G401.6 (cell line): ENCODE measurements at regions not wholly inside any gene's neighbourhood (a gene's known extent, or its start where the extent isn't known, plus 50 kb on each side); places are given as distances from the start of the nearest gene placed in this dataset.

Source experiments
- FAIRE-seq: peaks from 2 replicates; lab custom pipeline; 2012; peaks lifted over from hg19 to GRCh38; lab: Jason Lieb, UNC

DNA sequence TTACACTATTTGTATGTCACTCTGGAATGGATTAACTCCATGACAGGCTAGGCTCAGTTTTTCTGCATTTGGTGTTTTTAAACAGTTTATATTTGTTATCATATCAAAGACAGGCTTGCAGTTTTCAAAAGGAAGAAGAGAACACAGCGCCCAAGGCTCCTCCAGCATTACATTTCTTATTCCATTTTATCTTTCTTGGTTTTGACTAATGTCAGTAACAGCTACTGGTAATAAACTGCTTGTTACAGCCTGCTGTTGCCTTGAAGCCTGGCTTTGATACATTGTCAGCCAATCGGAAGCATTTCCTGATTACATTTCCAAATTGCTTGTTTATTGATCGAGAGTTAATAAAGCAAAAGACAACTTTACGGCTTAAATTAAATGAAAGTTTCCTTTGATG is 166.0 kb upstream of the MDFIC start:
- FAIRE-seq, result no peak

DNA sequence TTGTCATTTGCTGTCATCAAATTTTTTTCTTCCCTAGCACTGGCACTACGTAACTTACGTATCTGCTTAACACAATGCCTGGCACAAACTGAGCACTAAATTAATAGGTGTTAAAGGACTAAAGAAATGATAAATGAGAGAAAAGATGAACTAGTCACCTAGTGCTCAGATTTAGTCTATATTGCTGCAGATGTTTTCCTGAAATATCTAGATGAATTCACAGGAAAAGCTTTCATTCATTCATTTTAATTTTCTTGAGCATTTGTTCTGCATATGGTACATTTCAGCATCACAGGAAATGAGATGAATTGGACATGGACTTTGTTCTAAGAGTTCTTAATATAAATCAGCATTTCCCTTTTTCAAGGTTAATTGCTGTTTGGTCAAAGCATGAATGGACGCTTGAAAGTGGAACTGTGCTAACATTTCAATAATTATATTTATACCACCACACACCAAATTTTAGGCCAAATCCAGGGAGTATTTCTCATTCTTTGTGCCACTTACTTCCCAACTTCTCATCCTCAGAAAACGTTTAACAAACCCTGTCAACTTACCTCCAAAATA is 163.2 kb upstream of the MDFIC start:
- FAIRE-seq, result no peak

DNA sequence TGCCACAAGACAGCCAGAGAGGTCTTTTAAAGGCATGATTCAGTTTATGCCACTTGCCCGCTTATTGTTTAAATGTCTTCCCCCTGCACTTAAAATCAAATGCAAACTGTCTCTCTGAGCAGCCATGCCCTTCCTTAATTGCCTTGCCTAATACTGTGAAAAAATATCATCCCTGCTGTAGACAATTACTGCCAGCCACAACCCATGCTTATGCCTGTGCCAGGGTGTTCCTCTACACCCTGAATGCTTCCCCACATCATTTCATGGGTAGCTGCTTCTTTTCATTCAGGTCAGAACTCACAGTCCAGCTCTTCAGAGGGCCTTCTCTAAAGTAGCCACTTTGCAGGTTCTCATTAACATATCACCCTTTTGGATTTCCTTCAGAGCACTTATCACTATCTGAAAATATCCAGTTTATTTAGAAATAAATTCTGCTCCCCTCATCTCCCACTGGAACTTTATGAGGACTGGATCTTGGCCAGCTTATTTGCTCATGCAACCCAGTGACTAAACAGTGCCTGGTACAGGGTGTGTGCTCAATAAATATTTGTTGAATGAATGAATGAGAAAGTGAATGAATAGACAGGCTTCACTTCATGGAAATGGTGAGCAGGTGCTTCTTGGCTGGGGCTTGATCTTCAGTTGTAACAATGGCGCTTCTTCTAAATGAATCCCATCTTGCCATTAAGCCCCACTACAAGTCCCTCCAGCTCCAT is 162.4 kb upstream of the MDFIC start:
- FAIRE-seq, result no peak

DNA sequence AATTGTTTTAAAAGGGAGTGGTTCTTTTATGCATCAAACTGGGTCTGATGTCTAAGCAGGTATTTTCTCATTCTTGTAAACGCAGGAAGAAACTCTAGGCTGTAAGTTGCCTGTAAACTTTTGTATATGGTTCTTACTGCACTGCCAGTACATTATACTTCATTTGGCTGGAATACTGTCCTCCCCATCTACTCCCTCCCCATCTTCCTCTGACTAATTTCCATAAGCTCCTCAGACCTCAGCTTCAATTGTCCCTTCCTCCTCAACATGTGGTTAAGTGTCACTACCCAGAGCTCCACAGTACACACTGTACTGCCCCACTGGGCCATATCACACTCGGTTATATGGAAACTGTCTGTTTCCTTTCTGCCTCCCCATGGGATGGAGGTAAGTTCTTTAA is 161.4 kb upstream of the MDFIC start:
- no peak for FAIRE-seq

GRCh38 chr7:114761973-114762372 is 159.9 kb upstream of the MDFIC start:
- FAIRE-seq, result no peak

DNA sequence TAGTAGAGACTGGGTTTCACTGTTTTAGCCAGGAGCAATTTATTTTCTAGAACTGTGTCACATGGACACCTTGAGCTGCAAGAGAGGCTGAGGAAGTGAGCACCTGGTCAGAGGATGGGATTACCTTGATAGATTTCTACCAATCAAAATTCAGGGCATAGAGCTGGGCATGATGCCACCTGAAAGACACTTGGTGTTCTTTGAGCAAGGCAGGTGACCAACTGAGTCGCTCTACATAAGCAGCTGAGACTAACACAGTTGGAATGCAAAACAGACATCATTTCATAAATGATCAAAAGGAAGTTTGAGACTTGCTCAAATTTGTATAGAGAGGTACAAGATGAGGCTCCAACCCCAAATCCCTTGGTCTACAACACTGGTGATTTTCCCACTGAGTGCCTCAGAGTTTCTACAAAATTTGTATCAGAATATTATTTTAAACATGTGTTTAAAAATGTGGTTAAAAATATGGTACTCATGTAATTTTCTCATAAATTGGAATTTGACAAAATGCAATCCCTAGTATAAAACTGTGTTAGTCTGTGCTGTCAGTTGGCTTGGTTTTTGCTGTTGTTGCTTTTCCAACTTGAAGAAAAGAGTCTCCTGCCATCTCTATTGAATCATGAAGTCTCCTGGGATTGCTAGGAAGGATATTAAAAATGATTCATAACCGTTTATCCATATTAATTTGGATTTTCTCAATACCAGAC is 156.4 kb upstream of the MDFIC start:
- no peak for FAIRE-seq

DNA sequence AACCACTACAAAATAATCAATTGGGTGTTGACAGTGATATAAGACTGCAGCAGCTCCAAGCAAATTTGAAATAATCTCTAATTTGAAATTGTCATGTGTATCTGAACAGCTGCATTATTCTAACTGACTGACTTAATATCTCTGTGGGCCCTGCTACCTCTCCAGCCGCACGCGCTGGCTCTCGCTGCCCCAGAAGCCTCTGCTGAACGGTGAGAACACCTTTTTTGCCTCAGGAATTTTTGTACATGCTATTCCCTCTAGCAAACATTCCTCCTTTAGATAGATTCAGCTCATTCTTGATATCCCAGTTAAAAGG is 155.9 kb upstream of the MDFIC start:
- FAIRE-seq, result no peak

GRCh38 chr7:114777288-114777687 is 144.6 kb upstream of the MDFIC start:
- FAIRE-seq, result no peak

- FAIRE-seq, result no peak
Observed at GRCh38 chr7:114783508-114783907, 138.4 kb upstream of the MDFIC start.

GRCh38 chr7:114784177-114784576 is 137.7 kb upstream of the MDFIC start:
- FAIRE-seq, result no peak

- FAIRE-seq, result no peak
Observed at GRCh38 chr7:114784746-114785145, 137.1 kb upstream of the MDFIC start.

GRCh38 chr7:114785496-114785895 is 136.4 kb upstream of the MDFIC start:
- FAIRE-seq, result no peak

DNA sequence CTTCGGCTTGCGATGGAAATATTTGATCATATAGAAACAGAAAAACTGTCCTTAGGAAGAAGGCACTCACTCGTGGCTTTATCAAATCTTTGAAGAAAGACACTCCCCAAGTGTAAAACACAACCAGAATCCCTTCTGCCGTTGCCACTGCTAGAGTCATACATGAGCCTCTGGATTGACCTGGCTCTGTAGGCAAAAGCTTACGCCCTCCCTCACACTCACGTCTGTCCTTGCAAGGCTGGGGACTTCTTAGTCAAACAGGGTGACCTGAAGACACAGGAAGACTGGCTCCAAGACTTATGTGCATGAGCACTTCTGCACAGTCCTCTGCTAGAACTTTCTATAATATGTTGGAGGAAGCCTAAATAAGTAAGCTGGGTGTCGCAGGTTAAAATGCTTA is 135.4 kb upstream of the MDFIC start:
- no peak for FAIRE-seq

DNA sequence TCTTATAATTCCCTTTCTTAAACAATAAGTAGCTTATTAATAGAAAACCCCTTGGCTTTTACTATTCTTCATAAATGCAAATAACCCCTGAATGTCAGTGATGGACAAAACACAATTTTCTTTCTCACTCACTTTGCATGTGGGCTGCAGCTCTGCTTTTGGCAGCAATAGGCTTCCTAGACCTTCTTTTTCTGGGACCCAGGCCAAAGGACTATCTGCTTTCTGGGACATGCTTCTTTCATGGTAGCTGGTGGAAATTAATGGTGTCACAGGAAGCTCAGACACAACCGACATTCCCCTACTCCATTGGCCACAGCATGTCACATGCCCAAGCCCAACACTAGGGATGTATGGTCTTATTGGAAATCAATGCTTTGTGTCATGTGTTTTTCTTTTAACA is 134.3 kb upstream of the MDFIC start:
- FAIRE-seq, result no peak

GRCh38 chr7:114788706-114789105 is 133.2 kb upstream of the MDFIC start:
- no peak for FAIRE-seq

DNA sequence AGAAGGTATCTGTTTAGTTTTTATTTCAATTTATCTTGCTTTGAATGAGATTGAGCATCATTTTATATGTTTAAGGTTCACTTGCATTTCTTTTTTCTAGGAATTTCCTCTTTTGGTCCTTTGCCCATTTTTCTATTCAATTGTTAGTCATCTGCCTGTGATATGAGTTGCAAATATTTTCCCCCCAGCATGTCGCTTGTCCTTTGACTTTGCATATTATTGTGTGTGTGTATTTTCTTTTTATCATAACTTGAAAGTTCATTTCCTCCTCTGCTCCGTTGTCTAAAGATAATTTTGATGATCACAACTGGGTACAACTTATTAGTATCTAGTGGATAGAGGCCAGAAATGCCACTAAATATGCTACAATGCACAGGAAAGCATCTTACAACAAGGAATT is 132.7 kb upstream of the MDFIC start:
- FAIRE-seq, result no peak

GRCh38 chr7:114789871-114790311 is 132.0 kb upstream of the MDFIC start:
- no peak for FAIRE-seq

DNA sequence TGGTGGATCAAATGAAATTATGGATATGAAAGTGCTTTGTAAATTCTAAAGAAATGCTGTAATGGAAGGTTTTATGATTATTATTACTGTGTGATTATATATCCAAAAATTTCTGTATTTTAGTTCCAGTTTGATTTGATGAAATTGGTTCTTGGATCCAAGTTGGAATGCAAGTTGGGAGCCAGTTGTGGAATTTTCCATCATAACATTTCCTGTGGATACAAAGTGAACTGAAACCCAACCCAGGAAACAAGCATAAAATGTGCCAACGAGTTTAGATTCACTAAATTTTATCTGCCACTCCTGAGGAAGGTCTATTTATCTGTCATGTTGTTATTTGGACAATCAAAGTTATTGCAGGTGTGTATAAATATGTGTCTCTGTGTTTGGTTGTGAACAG is 131.4 kb upstream of the MDFIC start:
- FAIRE-seq, result no peak

- FAIRE-seq, result no peak
Observed at GRCh38 chr7:114791771-114792170, 130.1 kb upstream of the MDFIC start.

DNA sequence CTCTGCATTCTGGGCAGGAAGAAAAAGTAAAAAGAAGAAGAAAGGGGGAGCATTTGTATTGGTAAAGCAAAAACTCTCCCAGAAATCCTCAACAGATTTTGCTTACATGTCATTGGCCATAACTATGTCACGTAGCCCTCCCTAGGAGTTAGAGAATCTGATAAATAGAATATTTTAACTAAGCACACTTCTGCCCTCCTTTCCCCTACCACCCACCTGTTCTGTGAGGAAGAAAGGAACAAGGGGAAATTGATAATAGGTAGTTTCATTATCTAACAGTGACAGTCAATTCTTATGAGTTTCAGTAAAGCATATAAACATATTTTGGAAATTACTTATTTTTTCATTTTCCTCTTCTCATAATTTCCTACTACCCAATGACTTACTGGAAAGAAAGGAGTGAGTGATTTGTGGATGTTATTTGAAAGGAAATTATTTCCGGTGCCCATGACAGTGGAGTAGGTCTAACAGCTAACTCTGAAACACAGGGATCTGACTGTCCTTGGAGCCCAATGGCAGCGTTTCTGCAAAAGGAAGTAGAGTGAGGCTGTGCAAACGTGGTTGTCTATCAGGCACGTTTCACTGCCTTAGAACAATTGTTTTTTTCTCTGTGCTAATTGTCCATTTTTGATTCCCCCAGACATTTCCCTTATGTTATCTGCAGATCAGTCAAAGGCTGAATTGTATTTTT is 128.6 kb upstream of the MDFIC start:
- FAIRE-seq, result no peak

DNA sequence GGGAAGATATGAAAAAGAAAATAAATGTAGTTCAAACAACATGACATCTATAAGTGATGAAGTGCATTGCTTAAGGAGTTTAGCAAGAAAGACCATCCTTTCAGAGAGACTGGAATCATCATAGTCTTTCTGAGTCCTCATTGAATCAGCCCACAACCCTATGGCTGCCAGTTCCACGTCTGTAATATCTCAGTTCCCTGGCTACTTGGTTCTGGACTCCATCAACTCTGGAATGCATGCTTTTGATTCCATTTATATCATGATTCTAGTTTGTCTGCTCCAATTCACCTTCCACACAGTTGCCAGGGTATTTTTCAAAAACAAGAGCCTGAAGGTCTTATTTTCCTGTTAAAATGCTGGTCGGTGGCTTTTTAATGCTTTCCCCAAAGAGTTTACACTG is 126.4 kb upstream of the MDFIC start:
- FAIRE-seq, result no peak

DNA sequence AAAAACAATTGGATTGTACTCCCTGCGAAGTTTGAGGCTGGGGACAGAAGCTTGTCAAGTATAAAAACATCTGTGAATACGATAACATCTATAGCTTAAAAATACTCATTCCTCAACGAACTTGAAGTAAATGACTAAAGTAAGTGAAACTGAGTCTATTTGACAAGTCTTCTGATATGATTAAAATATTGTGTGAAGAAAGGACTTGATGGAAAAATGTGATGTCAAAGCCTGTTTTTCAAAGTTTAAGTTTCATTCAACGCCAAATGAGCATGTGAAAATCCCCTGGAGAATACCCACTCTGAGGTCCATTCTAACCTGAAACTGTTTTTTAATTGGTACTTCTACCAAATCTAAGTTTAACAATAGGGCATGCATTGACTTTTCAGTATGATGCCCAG is 122.3 kb upstream of the MDFIC start:
- FAIRE-seq, result no peak

GRCh38 chr7:114802632-114803031 is 119.3 kb upstream of the MDFIC start:
- no peak for FAIRE-seq
